VCaP (cell line): ENCODE measurements at regions not wholly inside any gene's neighbourhood (a gene's known extent, or its start where the extent isn't known, plus 50 kb on each side); places are given as distances from the start of the nearest gene placed in this dataset.
"Not testable (repeated sequence)": the region's sequence is repeated elsewhere in the genome, so short reads cannot be mapped to it uniquely, and the experiment has no call there.

Source experiments
- H3K27ac ChIP-seq: fragments of 450-650 bp; 2 replicates; pipeline ENCODE4 v1.5.1; 2017
- TF ChIP-seq, protein P1 (sequence below): fragments of 450-650 bp; conservative IDR thresholded peaks from 2 replicates; pipeline ENCODE4 v1.5.1; 2017; ENCODE audit warnings: mild to moderate bottlenecking, moderate library complexity

DNA sequence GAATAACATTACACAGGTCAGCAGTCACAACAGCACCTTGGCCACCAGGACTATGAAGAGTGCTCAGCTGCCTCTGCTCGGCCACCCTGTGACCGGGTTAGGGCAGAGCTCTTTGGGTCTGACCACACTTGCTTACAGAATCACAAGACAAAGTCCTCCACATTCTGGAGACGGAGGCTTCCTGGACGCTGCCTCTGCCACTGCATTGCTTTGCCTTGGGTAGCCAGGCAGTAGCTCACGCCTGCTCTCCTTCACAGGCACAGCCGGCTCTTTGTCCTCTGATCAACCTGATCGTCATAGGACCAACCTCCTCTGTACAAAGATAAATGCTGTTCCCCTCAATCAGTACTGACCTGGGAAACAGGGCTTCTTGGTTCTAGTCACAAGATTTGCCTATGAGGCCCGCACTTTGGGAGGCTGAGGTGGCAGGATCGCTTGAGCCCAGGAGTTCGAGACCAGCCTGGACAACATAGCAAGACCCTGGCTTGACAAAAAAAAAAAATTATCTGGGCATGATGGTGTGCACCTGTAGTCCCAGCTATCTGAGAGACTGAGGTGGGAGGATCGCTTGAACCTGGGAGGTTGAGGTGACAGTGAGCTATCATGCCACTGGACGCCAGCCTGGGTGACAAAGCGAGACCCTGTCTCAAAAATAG, 128.4 kb upstream of the IER5L start:
- TF ChIP-seq, protein P1, sequence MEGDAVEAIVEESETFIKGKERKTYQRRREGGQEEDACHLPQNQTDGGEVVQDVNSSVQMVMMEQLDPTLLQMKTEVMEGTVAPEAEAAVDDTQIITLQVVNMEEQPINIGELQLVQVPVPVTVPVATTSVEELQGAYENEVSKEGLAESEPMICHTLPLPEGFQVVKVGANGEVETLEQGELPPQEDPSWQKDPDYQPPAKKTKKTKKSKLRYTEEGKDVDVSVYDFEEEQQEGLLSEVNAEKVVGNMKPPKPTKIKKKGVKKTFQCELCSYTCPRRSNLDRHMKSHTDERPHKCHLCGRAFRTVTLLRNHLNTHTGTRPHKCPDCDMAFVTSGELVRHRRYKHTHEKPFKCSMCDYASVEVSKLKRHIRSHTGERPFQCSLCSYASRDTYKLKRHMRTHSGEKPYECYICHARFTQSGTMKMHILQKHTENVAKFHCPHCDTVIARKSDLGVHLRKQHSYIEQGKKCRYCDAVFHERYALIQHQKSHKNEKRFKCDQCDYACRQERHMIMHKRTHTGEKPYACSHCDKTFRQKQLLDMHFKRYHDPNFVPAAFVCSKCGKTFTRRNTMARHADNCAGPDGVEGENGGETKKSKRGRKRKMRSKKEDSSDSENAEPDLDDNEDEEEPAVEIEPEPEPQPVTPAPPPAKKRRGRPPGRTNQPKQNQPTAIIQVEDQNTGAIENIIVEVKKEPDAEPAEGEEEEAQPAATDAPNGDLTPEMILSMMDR = no peak
- no peak overlapping the region for H3K27ac ChIP-seq

DNA sequence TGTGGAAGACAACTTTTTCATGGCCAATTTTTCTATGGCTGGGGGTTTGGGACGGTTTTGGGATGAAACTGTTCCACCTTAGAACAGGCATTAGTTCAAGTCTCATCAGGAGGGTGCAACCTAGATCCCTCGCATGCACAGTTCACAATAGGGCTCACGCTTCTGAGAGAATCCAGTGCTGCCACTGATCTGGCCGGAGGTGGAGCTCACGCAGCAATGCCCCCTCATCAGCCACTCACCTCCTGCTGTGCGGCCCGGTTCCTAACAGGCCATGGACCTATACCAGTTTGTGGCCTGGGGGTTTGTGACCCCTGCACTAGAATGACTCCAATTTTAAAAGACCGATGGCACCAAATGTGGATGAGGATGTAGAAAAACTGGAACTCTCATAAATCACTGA, 127.2 kb upstream of the IER5L start:
- H3K27ac ChIP-seq = no peak overlapping the region

DNA sequence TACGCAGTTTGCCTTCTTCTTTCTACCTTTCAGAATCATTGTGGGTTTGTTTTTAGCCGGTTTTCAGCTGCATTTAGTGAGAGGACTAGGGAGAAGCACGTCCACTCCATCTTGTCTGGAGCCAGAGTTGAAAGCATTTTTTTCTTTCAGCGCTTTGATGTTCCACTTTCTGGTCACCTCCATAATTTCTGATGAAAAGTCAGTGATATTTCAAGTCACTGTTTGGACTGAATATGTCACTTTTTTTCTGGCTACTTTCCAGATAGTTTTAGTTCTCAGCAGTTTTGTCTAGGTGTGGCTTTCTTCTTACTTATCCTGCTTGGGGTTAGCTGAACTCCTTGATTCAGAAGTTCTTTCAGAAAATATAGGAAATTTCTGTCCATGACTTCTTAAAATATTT, 123.9 kb upstream of the IER5L start:
- no peak overlapping the region for H3K27ac ChIP-seq
- TF ChIP-seq, protein P1 = no peak

More for the DNA sequence above, 127.2 kb upstream of the IER5L start:
- TF ChIP-seq, protein P1 = no peak

DNA sequence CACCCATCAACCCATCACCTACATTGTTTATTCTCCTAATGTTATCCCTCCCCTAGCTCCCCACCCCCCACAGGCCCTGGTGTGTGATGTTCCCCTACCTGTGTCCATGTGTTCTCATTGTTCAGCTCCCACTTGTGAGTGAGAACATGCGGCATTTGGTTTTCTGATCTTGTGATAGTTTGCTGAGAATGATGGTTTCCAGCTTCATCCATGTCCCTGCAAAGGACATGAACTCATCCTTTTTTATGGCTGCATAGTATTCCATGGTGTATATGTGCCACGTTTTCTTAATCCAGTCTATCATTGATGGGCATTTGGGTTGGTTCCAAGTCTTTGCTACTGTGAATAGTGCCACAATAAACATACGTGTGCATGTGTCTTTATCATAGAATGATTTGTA, 118.1 kb upstream of the IER5L start:
- H3K27ac ChIP-seq = not testable (repeated sequence)

DNA sequence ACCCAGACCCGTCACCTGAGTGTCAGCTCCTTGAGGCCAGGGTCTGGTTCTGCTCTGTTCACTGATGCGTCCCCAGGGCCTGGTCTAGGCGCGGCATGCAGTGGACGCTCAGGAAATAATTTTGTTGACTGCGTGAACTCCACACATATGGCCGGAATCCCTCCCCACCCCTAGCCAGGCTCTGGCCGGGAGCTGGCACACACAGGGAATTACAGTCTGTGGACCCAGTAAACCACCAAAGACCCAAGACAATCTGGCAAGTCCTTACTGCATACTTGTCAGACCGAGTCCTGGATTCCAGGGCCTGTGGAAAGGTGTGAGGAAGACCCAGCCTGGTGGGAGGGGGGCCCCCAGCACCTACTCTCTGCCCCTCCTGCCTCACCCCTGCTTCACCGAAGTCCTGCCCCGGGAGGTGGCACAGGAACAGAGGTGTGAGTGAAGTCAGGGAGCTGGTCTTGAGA, 113.0 kb upstream of the IER5L start:
- H3K27ac ChIP-seq = no peak overlapping the region
- TF ChIP-seq, protein P1 = no peak

DNA sequence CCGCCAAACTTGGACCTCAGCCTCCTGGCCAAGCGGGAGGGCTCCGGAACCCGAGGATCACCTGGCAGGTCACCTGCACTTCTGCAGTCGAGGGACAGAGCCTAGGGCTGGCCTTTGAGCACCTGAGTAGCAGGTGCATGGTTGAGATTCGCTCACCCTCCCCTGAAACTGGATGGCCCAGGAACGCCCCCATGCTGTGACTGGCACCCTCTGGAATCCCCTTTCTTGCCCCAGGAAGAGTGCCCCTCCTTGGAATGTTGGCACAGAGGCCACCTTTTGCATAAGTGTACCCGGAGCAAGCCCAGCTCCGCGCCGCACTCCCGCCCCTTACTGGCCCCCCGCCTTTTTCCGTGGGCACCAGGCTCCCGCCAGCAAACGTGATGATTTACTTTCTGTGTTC, 112.5 kb upstream of the IER5L start:
- H3K27ac ChIP-seq = no peak overlapping the region
- TF ChIP-seq, protein P1 = no peak

DNA sequence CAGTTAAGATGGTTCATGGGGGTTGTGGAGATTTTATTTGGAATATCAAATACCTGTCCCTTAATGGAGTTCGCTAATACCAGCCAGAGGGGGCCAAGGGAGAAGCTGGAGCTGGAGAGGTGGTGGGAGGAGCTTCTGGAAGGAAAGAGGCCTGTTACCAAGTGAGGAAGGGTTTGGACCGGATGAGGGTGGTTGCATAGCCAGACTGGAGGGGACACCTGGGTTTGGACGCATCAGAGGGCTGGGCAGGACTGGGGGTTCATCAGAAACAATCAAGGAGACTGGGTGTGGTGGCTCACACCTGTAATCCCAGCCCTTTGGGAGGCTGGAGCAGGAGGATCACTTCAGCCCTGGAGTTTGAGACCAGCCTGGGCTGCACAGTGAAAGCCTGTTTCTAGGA, 111.8 kb upstream of the IER5L start:
- TF ChIP-seq, protein P1 = no peak
- H3K27ac ChIP-seq = no peak overlapping the region

DNA sequence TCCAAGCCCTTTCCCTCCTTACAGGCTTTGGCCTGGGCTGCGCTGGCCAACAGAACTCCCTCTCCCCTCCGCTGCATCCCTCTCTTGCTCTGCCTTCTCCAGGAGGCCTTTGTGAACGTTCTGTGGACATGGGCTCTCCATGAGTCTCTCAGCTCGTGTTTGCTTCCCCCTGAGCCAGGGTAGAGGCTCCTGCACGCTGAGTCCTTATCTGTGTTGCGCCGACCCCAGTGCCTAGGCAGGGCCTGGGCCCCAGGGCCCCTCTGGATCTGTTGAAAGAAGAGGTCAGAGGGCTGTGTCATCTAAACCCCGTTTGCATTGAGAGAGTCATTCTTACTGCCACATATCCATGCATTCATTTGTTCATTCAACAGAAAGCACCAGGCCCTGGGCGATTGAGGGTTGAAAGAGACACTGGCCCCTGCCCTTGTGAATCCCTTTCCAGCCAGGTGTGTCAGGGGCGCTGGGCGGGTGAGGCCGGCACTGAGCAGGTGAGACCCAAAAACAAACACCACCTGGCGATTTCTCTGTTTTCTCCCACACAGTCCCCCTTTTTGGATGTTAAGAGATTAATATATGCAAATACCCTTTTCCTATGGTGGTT, 111.2 kb upstream of the IER5L start:
- TF ChIP-seq, protein P1 = no peak
- no peak overlapping the region for H3K27ac ChIP-seq
